ENCODE measurements at regions not wholly inside any gene's neighbourhood (a gene's known extent, or its start where the extent isn't known, plus 50 kb on each side); places are given as distances from the start of the nearest gene placed in this dataset.
A peak's percentile ranks its signal among the peaks of the same experiment; 100 is the strongest.
"Not testable (repeated sequence)": the region's sequence is repeated elsewhere in the genome, so short reads cannot be mapped to it uniquely, and the experiment has no call there.

DNA sequence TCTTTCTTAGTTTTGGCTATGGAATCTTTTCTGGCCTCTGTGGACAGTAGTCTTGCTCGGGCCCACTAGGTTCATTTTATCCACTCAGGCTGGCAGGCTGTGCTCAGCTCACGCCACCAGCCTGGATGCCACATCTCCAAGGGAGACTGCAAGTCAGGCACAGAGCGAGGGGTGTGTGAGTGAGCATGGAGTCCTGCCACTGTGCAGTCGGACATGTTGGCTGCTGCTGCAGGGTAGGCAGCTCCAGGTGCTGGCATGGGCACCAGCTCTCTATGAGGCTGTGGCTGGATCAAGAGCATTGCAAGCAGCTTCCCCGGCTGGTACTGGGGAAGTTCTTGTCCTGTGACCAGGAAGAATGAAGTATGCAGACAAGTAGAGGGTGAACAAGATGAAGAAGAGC lies 158.9 kb downstream of the PCTP start:
- no peak for DNase-seq

DNA sequence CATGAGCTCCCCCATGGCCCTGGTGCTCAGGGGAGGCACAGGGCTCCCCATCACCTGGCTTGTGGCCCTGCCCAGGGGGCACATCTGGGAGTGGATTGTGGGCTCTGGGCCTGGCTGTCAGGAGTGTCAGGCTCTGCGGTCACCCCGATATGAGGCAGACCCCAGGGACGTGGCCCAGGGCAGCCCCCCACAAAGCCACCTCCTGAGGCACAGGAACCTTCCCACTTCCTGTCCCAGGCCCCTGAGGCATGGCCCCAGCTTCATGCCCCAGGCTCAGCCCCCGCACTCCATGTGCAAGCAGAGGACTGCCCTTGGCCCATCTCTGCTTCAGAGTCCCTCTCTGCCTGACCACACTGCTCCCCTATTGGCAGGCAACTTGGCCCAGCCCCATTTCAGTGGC lies 160.3 kb downstream of the PCTP start:
- DNase-seq, result no peak

- DNase-seq, result no peak
Measured at GRCh38 chr17:55925440-55925839, 174.6 kb downstream of the PCTP start.

GRCh38 chr17:55926276-55926990 lies 175.6 kb downstream of the PCTP start:
- no peak for DNase-seq

GRCh38 chr17:55930291-55930809 lies 179.5 kb downstream of the PCTP start:
- no peak for DNase-seq

DNA sequence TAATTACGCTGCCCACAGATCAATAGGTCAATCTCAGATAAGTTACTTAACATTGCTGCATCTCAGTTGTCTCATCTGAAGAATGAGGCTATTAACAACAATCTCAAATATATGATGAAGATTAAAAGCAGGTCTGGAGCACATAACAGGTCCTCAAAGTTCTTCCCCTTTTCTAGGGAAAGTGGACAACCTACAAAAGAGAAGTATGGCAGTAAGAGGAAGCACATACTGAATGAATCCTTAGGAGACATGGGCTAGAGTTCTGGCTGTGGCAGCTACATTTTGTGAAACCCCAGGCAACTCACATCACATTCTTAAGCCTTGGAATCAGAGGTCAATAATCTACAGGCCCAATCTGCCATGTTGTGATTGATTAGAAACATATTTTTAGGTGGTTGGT lies 180.6 kb downstream of the PCTP start:
- DNase-seq, result no peak

GRCh38 chr17:55932973-55933372 lies 182.1 kb downstream of the PCTP start:
- DNase-seq, result no peak

DNA sequence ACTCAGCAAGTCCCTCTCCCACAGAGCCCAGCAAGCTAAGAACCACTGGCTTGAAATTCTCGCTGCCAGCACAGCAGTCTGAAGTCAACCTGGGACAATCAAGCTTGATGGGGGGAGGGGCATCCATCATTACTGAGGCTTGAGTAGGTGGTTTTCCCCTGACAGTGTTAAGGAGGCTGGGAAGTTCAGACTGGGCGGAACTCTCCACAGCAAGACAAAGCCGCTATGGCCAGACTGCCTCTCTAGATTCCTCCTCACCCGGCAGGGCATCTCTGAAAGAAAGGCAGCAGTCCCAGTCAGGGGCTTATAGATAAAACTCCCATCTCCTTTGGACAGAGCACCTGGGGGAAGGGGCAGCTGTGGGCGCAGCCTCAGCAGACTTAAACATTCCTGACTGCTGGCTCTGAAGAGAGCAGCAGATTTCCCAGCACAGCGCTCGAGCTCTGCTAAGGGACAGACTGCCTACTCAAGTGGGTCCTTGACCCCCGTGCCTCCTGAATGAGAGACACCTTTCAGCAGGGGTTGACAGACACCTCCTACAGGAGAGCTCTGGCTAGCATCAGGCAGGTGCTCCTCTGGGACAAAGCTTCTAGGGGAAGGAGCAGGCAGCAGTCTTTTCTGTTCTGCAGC lies 188.4 kb downstream of the PCTP start:
- not testable (repeated sequence) for DNase-seq

- DNase-seq, result no peak
Measured at GRCh38 chr17:55959756-55960155, 193.5 kb upstream of the ANKFN1 start.

DNA sequence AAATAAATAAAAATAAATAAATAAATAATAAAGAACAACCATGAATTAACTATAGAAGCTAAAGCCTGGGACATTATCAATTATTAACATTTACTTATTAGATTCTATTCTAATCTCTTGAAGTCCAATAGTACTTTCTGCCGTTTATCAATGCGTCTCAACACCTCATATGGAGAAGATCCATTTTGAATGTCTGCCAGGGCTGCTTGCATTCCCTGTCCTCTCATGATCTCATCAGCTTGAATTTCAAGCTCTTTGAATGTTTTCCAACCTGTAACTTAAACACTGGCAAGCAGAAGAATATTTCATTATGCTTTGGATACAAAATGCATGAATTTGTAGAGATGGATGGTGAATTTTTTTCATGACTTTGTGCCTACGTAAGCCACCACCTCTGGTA lies 191.9 kb upstream of the ANKFN1 start:
- no peak for DNase-seq

- DNase-seq, result peak; percentile 1 to 5
Measured at GRCh38 chr17:55962951-55963401, 190.3 kb upstream of the ANKFN1 start.

DNA sequence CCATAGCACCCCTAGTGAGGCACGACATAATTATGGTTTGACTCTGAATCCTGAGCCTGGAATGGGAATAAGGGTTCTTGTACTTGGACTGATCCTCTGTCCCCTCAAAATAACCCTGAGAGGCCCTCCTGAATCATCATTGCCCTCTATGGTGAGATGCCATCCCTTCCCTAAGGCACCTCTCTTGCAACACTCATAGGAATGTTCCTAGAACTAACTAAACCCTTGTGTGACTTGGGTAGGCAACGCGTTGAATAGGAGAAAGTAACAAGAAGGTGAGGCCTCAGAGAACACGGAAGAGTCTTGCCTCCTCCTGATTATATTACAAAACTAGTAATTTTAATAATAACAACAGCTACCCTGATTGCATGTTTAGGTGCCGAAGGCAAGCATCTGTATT lies 189.1 kb upstream of the ANKFN1 start:
- DNase-seq, result no peak

- no peak for DNase-seq
Measured at GRCh38 chr17:55965051-55965450, 188.2 kb upstream of the ANKFN1 start.

DNA sequence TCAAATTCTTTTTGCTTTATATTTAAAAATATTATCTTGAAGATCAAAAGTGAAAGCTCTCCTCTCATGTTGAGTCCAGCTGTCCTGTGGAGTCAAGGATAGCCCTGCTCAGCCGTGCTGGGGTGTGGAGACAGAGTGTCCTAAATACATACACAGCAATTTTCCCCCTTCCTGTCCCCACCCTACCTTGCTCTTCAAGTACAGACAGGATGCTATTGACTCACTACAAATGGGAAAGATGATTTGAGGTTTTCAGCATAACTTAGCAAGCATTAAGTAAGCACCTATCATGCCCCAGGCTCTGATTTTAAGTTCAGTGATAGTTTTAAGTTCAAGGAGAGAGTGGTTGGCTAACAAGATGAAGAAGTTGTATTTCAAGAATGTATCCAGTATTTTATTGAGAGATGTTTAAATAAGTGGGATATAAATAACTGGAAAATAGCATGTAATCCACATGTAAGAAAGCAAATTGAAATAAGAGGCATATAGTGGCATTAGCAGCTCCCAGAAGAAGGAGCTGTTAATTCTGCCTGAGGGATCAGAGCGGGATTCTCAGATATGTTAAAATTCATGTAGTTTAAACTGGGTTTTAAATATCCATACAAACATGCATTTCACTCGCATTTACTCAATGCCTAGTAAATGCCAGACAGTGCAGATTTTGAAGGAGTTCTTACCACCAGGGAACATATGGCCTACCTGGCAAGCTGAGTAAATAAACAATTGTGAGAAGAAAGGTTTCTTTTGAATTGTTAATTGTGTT lies 183.5 kb upstream of the ANKFN1 start:
- DNase-seq, result no peak

- DNase-seq, result no peak
Measured at GRCh38 chr17:55978578-55978977, 174.7 kb upstream of the ANKFN1 start.

DNA sequence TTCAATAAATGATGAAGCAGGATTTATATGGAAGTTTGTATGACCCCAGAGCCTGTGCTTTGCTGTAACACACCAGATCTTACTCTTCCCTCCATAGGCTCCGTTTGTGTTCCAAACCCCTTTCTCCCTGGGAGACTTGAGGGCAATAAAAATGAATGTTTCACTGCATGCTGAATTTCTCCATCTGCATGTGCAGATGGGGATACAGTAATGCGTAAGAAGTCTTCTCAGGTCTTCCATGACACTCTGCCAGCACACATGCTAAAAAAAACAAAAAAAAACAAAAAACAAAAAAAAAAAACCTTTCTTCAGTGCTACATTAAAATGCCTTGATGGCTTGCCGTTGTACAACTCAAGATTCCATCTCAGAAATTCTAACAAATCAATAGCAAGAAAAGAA lies 170.2 kb upstream of the ANKFN1 start:
- no peak for DNase-seq

- DNase-seq, result no peak
Measured at GRCh38 chr17:55986817-55987216, 166.5 kb upstream of the ANKFN1 start.

- DNase-seq, result no peak
Measured at GRCh38 chr17:55988861-55989260, 164.4 kb upstream of the ANKFN1 start.

GRCh38 chr17:55990332-55991006 lies 162.8 kb upstream of the ANKFN1 start:
- no peak for DNase-seq

DNA sequence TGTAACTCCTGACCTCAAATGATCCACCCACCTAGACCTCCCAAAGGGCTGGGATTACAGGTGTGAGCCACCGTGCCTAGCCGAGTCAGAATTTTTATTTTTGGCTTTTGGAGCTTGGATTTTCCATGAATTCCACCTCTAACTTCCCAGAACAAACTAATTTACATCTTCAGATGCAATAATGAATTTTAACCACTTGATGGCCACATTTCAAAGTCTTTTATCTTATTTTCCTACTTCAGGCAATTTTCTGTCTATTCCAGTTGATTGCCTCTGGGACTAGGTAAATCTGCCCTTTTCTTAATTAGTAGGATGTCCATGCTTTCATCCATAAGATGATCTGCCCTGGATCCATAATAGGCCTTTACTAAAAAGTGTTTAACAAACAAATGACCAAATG lies 156.4 kb upstream of the ANKFN1 start:
- DNase-seq, result no peak

- DNase-seq, result no peak
Measured at GRCh38 chr17:56000411-56000810, 152.9 kb upstream of the ANKFN1 start.

DNA sequence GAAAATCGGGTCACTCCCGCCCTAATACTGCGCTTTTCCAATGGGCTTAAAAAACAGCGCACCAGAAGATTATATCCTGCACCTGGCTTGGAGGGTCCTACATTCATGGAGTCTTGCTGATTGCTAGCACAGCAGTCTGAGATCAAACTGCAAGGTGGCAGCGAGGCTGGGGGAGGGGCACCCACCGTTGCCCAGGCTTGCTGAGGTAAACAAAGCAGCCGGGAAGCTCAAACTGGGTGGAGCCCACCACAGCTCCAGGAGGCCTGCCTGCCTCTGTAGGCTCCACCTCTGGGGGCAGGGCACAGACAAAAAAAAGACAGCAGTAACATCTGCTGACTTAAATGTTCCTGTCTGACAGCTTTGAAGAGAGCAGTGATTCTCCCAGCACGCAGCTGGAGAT lies 150.6 kb upstream of the ANKFN1 start:
- DNase-seq, result not testable (repeated sequence)
